CD14-positive monocyte (primary cell): ENCODE measurements at regions not wholly inside any gene's neighbourhood (a gene's known extent, or its start where the extent isn't known, plus 50 kb on each side); places are given as distances from the start of the nearest gene placed in this dataset.

Experiments
- DNase-seq, 3 donors: peaks; one replicate each; pipeline ENCODE4 v3.0.0-alpha.2; 2011 to 2022
- H2AFZ ChIP-seq: 2 replicates; pipeline ENCODE4 v1.6.0; 2012; ENCODE audit warnings: mild to moderate bottlenecking, low read depth, low read length, inconsistent platforms; ENCODE audit not compliant: insufficient read depth, poor library complexity, severe bottlenecking
- H3K27ac ChIP-seq, 2 donors: 1 replicate in 1 of 2; 2 replicates in 1 of 2; pipeline ENCODE4 v1.5.1; 2012 to 2013; ENCODE audit warnings: low read length in 2 of 2, control low read depth in 1 of 2, inconsistent platforms in 1 of 2, low read depth in 1 of 2, mild to moderate bottlenecking in 1 of 2
- H3K27me3 ChIP-seq, 2 donors: one replicate each; pipeline versions ENCODE4 v1.6.0 to v1.6.1; 2011 to 2013; ENCODE audit warnings: low read length in 2 of 2; ENCODE audit not compliant: control insufficient read depth in 2 of 2, insufficient read depth in 2 of 2
- H3K36me3 ChIP-seq, 2 donors: replicated peaks in 1 of 2; 1 replicate in 1 of 2; 2 replicates in 1 of 2; pipeline versions ENCODE4 v1.5.1 to v1.6.1; 2012 to 2013; ENCODE audit warnings: low read length in 2 of 2, control low read depth in 1 of 2, inconsistent platforms in 1 of 2, mild to moderate bottlenecking in 1 of 2; ENCODE audit not compliant: insufficient read depth in 2 of 2, control insufficient read depth in 1 of 2
- H3K4me1 ChIP-seq, 2 donors: 1 replicate in 1 of 2; 2 replicates in 1 of 2; pipeline versions ENCODE4 v1.5.1 to v1.6.1; 2012 to 2013; ENCODE audit warnings: low read length in 2 of 2, control low read depth in 1 of 2, inconsistent platforms in 1 of 2, mild to moderate bottlenecking in 1 of 2, moderate library complexity in 1 of 2; ENCODE audit not compliant: insufficient read depth in 2 of 2, control insufficient read depth in 1 of 2
- H3K4me2 ChIP-seq: replicated peaks from 2 replicates; pipeline ENCODE3; 2012; ENCODE audit warnings: low read length, moderate library complexity, mild to moderate bottlenecking; ENCODE audit not compliant: poor library complexity, severe bottlenecking; ENCODE audit errors: extremely low read depth
- H3K4me3 ChIP-seq, 3 experiments: fragments of 200-600 bp in 1 of 3; sonication (generic) in 1 of 3; replicated peaks in 1 of 3; 1 replicate in 2 of 3; 2 replicates in 1 of 3; pipeline ENCODE4 v1.5.1; 2011 to 2013; ENCODE audit warnings: low read length in 3 of 3, mild to moderate bottlenecking in 3 of 3, control low read depth in 2 of 3, low read depth in 2 of 3, inconsistent platforms in 1 of 3, moderate library complexity in 1 of 3
- H3K79me2 ChIP-seq: 2 replicates; pipeline ENCODE4 v1.6.0; 2012; ENCODE audit warnings: mild to moderate bottlenecking, control low read depth, inconsistent platforms, low read length, moderate library complexity; ENCODE audit not compliant: insufficient read depth
- H3K9ac ChIP-seq: 2 replicates; pipeline ENCODE4 v1.6.0; 2017; ENCODE audit warnings: low read length, mild to moderate bottlenecking; ENCODE audit not compliant: insufficient read depth, poor library complexity, severe bottlenecking
- H3K9me3 ChIP-seq, 2 donors: replicated peaks in 1 of 2; 1 replicate in 1 of 2; 2 replicates in 1 of 2; pipeline versions ENCODE4 v1.5.1 to v1.6.1; 2012 to 2013; ENCODE audit warnings: low read length in 2 of 2, control low read depth in 1 of 2; ENCODE audit not compliant: control insufficient read depth in 1 of 2, insufficient read depth in 1 of 2
- H4K20me1 ChIP-seq: 2 replicates; pipeline ENCODE4 v1.6.0; 2012; ENCODE audit warnings: mild to moderate bottlenecking, low read length, control low read depth, moderate library complexity; ENCODE audit not compliant: insufficient read depth
- H3K27ac Mint-ChIP-seq, 7 donors: one replicate each; pipeline ENCODE4 v1.8.0; 2020; ENCODE audit warnings: mild to moderate bottlenecking in 7 of 7, mixed read lengths in 7 of 7, moderate library complexity in 6 of 7, inconsistent platforms in 2 of 7
- H3K27me3 Mint-ChIP-seq, 3 donors: one replicate each; pipeline ENCODE4 v1.8.0; 2021 to 2022; ENCODE audit warnings: low read depth in 3 of 3, mild to moderate bottlenecking in 3 of 3, mixed read lengths in 3 of 3, moderate library complexity in 3 of 3, inconsistent platforms in 1 of 3
- H3K36me3 Mint-ChIP-seq, 2 donors: one replicate each; pipeline ENCODE4 v1.8.0; 2020; ENCODE audit warnings: mixed read lengths in 2 of 2, inconsistent platforms in 1 of 2, mild to moderate bottlenecking in 1 of 2
- H3K4me1 Mint-ChIP-seq: one replicate; pipeline ENCODE4 v1.8.0; 2020; ENCODE audit warnings: mild to moderate bottlenecking, mixed read lengths
- H3K4me3 Mint-ChIP-seq, 2 donors: one replicate each; pipeline ENCODE4 v1.8.0; 2020; ENCODE audit warnings: mild to moderate bottlenecking in 2 of 2, mixed read lengths in 2 of 2, moderate library complexity in 1 of 2
- H3K9me3 Mint-ChIP-seq, 7 donors: one replicate each; pipeline ENCODE4 v1.8.0; 2020 to 2022; ENCODE audit warnings: mixed read lengths in 7 of 7, mild to moderate bottlenecking in 6 of 7, moderate library complexity in 6 of 7, inconsistent platforms in 2 of 7
- WGBS: methylation state at CpG from one replicate; pipeline ENCODE4 v1.1.5; 2013; ENCODE audit warnings: missing lambda C conversion rate; ENCODE audit not compliant: insufficient coverage; 5-methylcytosine and 5-hydroxymethylcytosine counted together
- intact Hi-C, 2 donors: fragments of 100-400 bp; cut with micrococcal nuclease; formaldehyde crosslinking; loops; one replicate each; pipeline versions ENCODE4 v1.15.0 to v1.15.1; 2023
- TF ChIP-seq, protein P1 (sequence below): fragments of 200-600 bp; IDR thresholded peaks from one replicate; pipeline ENCODE4 v1.8.0; 2022; ENCODE audit warnings: antibody characterized with exemption, mild to moderate bottlenecking

DNA sequence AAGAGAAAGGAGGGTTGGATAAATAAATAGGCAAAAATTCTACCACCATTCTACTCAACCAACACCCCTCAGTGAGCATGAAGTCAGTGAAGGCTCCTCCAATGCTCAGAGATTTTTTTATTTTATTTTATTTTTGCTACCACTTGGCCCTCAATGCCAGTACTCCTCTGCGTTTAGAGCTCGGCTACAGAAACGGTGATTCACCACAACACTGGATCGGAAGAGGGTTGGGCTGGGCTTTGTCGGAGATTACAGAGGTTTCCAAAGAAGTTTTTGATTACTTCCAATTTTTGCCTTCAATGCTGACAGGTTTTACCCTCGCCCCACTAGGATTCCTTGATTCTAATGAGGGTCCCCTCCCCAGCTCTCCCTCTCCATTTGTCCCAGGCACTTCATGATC, 1027.2 kb upstream of the TMEM132C start:
- Mint-ChIP-seq H3K36me3 (no peaks in the 10 kb centered on the region), H3K27me3 (peaks cover 0 to 5% (median 1%) of the 10 kb centered on the region in 3 donors), H3K4me1 (peaks cover 20% of the 10 kb centered on the region), H3K9me3 (peaks cover 2 to 10% (median 5%) of the 10 kb centered on the region in 7 donors), H3K27ac (no peak overlapping the region), H3K4me3 (no peak overlapping the region)
- TF ChIP-seq, protein P1, sequence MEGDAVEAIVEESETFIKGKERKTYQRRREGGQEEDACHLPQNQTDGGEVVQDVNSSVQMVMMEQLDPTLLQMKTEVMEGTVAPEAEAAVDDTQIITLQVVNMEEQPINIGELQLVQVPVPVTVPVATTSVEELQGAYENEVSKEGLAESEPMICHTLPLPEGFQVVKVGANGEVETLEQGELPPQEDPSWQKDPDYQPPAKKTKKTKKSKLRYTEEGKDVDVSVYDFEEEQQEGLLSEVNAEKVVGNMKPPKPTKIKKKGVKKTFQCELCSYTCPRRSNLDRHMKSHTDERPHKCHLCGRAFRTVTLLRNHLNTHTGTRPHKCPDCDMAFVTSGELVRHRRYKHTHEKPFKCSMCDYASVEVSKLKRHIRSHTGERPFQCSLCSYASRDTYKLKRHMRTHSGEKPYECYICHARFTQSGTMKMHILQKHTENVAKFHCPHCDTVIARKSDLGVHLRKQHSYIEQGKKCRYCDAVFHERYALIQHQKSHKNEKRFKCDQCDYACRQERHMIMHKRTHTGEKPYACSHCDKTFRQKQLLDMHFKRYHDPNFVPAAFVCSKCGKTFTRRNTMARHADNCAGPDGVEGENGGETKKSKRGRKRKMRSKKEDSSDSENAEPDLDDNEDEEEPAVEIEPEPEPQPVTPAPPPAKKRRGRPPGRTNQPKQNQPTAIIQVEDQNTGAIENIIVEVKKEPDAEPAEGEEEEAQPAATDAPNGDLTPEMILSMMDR = no peak
- no peak overlapping the region for H3K9ac ChIP-seq
- intact Hi-C loops = no loop called here
- DNase-seq = no peak
- no peak overlapping the region for H3K27ac ChIP-seq
- no peaks in the 10 kb centered on the region for H3K27me3 ChIP-seq
- H3K79me2 ChIP-seq = no peaks in the 10 kb centered on the region
- H3K4me2 ChIP-seq = no peak overlapping the region
- H2AFZ ChIP-seq = no peak overlapping the region
- H4K20me1 ChIP-seq = no peaks in the 10 kb centered on the region
- H3K4me3 ChIP-seq = no peak overlapping the region
- WGBS = 92% methylated on average over 2 of the region's 6 CpGs
- peaks cover 3 to 33% of the 10 kb centered on the region in 2 donors for H3K4me1 ChIP-seq
- H3K9me3 ChIP-seq = no peaks in the 10 kb centered on the region
- no peaks in the 10 kb centered on the region for H3K36me3 ChIP-seq

DNA sequence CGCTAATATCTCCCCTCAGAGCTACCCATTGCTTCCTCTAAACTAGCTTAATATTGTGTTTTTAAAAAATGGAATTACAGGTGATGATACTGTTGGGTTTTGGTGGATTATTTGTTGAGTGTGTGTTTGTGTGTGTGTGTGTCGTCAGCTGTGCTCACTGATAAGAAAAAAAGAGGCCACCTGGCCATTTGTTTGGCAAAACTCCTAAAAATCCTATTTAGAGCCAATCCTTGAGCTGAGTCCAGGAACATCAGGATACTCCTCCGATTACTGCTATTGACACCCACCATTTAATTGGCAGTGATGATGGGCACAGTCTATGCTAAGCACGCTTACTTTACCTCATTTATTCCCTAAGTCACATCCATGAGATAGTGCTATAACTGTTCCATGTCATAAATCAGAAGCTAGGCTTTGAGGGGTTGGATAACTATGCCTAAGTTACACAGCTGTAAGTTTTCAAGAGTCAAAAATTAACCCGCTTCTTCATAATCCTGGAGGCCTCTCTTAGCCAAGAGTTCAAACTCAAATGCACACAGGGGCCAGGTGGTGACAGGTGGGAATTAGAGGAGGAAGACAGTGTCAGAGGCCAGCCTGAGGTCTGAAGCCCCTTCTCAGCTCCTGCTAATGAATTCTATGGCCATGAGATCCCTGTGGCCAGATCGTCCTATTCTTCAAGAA, 1026.6 kb upstream of the TMEM132C start:
- no peak overlapping the region for H3K9ac ChIP-seq
- H2AFZ ChIP-seq = no peak overlapping the region
- Mint-ChIP-seq H3K27ac (no peak overlapping the region), H3K27me3 (peaks cover 0 to 5% (median 1%) of the 10 kb centered on the region in 3 donors), H3K9me3 (peaks cover 1 to 10% (median 5%) of the 10 kb centered on the region in 7 donors), H3K4me3 (no peak overlapping the region), H3K36me3 (no peaks in the 10 kb centered on the region), H3K4me1 (peaks cover 20% of the 10 kb centered on the region)
- H4K20me1 ChIP-seq = no peaks in the 10 kb centered on the region
- no peaks in the 10 kb centered on the region for H3K79me2 ChIP-seq
- no peaks in the 10 kb centered on the region for H3K36me3 ChIP-seq
- peaks cover 3 to 33% of the 10 kb centered on the region in 2 donors for H3K4me1 ChIP-seq
- no peaks in the 10 kb centered on the region for H3K9me3 ChIP-seq
- H3K27me3 ChIP-seq = no peaks in the 10 kb centered on the region
- no peak overlapping the region for H3K4me3 ChIP-seq
- H3K4me2 ChIP-seq = no peak overlapping the region
- DNase-seq = no peak
- TF ChIP-seq, protein P1 = no peak
- intact Hi-C loops = no loop called here
- WGBS = 100% methylated on average over 1 of the region's 6 CpGs
- H3K27ac ChIP-seq = no peak overlapping the region
